PC-9 (cell line): ENCODE measurements at regions not wholly inside any gene's neighbourhood (a gene's known extent, or its start where the extent isn't known, plus 50 kb on each side); places are given as distances from the start of the nearest gene placed in this dataset.

Source experiments
- BruUV-seq: library from RNA; stranded (reverse); fragments of 400-500 nt; replicated peaks from 2 replicates; lab custom pipeline; 2021; lab: Mats Ljungman, UMichigan
- CTCF ChIA-PET: fragments of 300-600 bp; sonication (Branson Sonifier 250); formaldehyde crosslinking; loops from one replicate; lab custom pipeline; 2022; ENCODE audit warnings: antibody characterized with exemption; lab: Charles Lee
- POLR2A ChIA-PET: fragments of 300-600 bp; sonication (Branson Sonifier 250); formaldehyde crosslinking; loops from one replicate; lab custom pipeline; 2022; ENCODE audit warnings: antibody characterized with exemption; ENCODE audit not compliant: unreplicated experiment; lab: Charles Lee
- DNase-seq, 2 experiments: peaks; one replicate each; pipeline versions ENCODE4 v3.0.0 to v3.0.0-alpha.2; 2015 to 2022; ENCODE audit warnings: mixed read lengths in 1 of 2
- H2AFZ ChIP-seq: fragments of 200-600 bp; sonication (generic); 2 replicates; pipeline ENCODE4 v1.8.1; 2017; ENCODE audit warnings: antibody characterized with exemption
- H3F3A ChIP-seq: fragments of 200-600 bp; sonication (generic); 2 replicates; pipeline ENCODE4 v1.8.1; 2017; ENCODE audit warnings: antibody characterized with exemption, mild to moderate bottlenecking, low read depth; ENCODE audit not compliant: insufficient read depth
- H3K27ac ChIP-seq: fragments of 200-600 bp; sonication (generic); 2 replicates; pipeline ENCODE4 v1.6.1; 2016; ENCODE audit warnings: mixed run types
- H3K27me3 ChIP-seq: fragments of 200-600 bp; sonication (generic); 2 replicates; pipeline ENCODE4 v1.6.1; 2016; ENCODE audit warnings: low read depth, mixed run types; ENCODE audit not compliant: insufficient read depth
- H3K36me3 ChIP-seq: fragments of 200-600 bp; sonication (generic); 2 replicates; pipeline ENCODE4 v1.6.1; 2016; ENCODE audit warnings: low read depth, mixed run types
- H3K4me1 ChIP-seq: fragments of 200-600 bp; sonication (generic); replicated peaks from 2 replicates; pipeline ENCODE4 v1.6.1; 2016; ENCODE audit warnings: mixed run types; ENCODE audit not compliant: insufficient read depth
- H3K4me2 ChIP-seq: fragments of 200-600 bp; sonication (generic); 2 replicates; pipeline ENCODE4 v1.6.1; 2017; ENCODE audit warnings: mixed run types
- H3K4me3 ChIP-seq: fragments of 200-600 bp; sonication (generic); 2 replicates; pipeline ENCODE4 v1.6.1; 2016; ENCODE audit warnings: mixed run types
- H3K79me2 ChIP-seq: fragments of 200-600 bp; sonication (generic); 2 replicates; pipeline ENCODE4 v1.6.1; 2017; ENCODE audit warnings: low read depth, mixed run types
- H3K9me2 ChIP-seq: fragments of 200-600 bp; sonication (generic); 2 replicates; pipeline ENCODE4 v1.8.1; 2017; ENCODE audit warnings: mild to moderate bottlenecking; ENCODE audit not compliant: insufficient read depth
- H3K9me3 ChIP-seq: fragments of 200-600 bp; sonication (generic); 2 replicates; pipeline ENCODE4 v1.8.1; 2016; ENCODE audit warnings: low read depth; ENCODE audit not compliant: insufficient read depth
- H4K20me1 ChIP-seq: fragments of 200-600 bp; sonication (generic); 2 replicates; pipeline ENCODE4 v1.8.1; 2017; ENCODE audit not compliant: insufficient read depth
- EZH2 ChIP-seq: fragments of 200-600 bp; sonication (generic); IDR thresholded peaks from 2 replicates; pipeline ENCODE4 v1.8.0; 2017; ENCODE audit warnings: antibody characterized with exemption, low read depth
- intact Hi-C: fragments of 100-400 bp; cut with micrococcal nuclease; formaldehyde crosslinking; loops from one replicate; pipeline ENCODE4 v1.10.0; 2022; ENCODE audit not compliant: unreplicated experiment
- TF ChIP-seq, protein P1 (sequence below): fragments of 200-600 bp; sonication (generic); conservative IDR thresholded peaks from 2 replicates; pipeline ENCODE4 v1.6.1; 2017; ENCODE audit warnings: mixed run types, antibody characterized with exemption, mild to moderate bottlenecking, moderate library complexity

DNA sequence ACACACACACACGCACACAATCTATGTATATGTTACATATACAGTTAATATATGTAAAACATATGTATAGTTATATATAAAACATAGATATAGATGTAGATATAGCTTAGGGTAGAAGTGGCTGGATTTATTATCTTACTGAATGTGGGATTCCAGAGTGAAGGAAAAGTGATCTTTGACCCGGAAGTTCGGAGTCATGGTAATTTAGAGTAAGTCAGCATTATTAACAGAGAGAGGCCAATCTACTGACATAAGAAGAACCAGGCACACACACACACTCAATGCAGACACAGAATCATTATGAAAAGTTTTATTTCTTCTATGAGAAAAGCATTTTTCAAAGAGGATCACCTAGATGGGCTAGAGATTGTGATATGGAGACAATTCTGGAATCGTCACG lies 384.2 kb upstream of the NOVA1 start:
- TF ChIP-seq, protein P1, sequence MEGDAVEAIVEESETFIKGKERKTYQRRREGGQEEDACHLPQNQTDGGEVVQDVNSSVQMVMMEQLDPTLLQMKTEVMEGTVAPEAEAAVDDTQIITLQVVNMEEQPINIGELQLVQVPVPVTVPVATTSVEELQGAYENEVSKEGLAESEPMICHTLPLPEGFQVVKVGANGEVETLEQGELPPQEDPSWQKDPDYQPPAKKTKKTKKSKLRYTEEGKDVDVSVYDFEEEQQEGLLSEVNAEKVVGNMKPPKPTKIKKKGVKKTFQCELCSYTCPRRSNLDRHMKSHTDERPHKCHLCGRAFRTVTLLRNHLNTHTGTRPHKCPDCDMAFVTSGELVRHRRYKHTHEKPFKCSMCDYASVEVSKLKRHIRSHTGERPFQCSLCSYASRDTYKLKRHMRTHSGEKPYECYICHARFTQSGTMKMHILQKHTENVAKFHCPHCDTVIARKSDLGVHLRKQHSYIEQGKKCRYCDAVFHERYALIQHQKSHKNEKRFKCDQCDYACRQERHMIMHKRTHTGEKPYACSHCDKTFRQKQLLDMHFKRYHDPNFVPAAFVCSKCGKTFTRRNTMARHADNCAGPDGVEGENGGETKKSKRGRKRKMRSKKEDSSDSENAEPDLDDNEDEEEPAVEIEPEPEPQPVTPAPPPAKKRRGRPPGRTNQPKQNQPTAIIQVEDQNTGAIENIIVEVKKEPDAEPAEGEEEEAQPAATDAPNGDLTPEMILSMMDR = no peak
- TF ChIP-seq EZH2 = no peak
- Histone ChIP-seq H4K20me1 (no peaks in the 10 kb centered on the region), H3K9me2 (no peaks in the 10 kb centered on the region), H3K4me2 (no peak overlapping the region), H3K79me2 (no peaks in the 10 kb centered on the region), H2AFZ (no peak overlapping the region), H3K27ac (no peak overlapping the region), H3K9me3 (no peaks in the 10 kb centered on the region), H3K4me1 (no peaks in the 10 kb centered on the region), H3K27me3 (no peaks in the 10 kb centered on the region), H3K4me3 (no peak overlapping the region), H3F3A (no peaks in the 10 kb centered on the region), H3K36me3 (no peaks in the 10 kb centered on the region)
- intact Hi-C loops = no loop called here
- no TSS peak for BruUV-seq
- POLR2A ChIA-PET = no interaction called here
- CTCF ChIA-PET = no interaction called here
- no peak for DNase-seq

DNA sequence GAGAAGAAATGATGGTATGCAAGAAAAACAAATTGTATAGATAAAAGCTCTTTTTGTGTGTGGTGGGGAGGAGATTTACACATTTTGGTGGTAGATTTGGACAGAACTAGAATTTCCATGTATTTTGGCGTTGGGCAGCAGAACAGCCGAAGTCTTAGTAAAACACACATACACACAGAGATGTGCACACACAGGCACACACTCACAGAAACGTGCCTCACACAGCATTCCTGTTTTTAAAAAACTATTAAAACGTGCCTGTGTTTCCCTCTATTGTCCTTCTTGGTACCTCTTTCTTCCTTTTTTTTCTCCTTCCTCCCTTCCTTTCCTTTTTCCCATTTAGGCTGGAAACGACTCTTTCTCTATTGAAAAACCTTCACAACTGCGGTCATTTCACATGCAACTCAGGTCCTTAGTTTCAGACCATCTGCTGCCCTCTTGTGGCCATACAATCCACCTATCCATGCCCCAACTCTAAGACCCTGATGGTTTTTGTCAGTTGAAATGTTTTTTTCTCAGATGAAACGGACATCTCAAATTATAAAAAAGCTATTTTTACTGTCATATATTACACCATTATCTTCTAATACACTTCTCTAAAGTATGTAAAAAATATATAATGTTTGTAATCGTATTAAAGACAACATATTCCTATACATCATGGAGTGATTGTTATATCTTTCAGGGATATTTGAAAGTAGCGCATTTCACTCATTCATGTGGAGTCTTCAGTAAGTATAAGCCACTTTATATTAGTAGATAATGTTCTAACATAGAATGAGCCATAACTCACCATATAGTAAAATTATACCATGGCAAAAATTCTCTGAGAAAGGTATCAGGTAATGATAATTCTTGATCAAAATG lies 386.7 kb upstream of the NOVA1 start:
- Histone ChIP-seq H3K79me2 (no peaks in the 10 kb centered on the region), H3K4me2 (no peak overlapping the region), H3K36me3 (no peaks in the 10 kb centered on the region), H3K4me3 (no peak overlapping the region), H3K9me2 (no peaks in the 10 kb centered on the region), H3K27me3 (no peaks in the 10 kb centered on the region), H3K9me3 (no peaks in the 10 kb centered on the region), H4K20me1 (no peaks in the 10 kb centered on the region), H2AFZ (0 out of 2 replicates have a peak overlapping the region, but pooled peaks have one; percentile 69), H3F3A (no peaks in the 10 kb centered on the region), H3K27ac (no peak overlapping the region), H3K4me1 (no peaks in the 10 kb centered on the region)
- DNase-seq = peak in 1 of 2 experiments; percentile 17
- BruUV-seq = no TSS peak
- no peak for TF ChIP-seq EZH2
- TF ChIP-seq, protein P1 = peak; percentile 82
- ChIA-PET CTCF (interaction anchor here (0.6 kb wide), 1 partner anchor 1764 kb away, joined by 3 read pairs; no protein-coding TSS in a partner anchor), POLR2A (no interaction called here)
- intact Hi-C loops = loop anchor here (1.0 kb wide), 1 partner anchor 590 kb away; no protein-coding TSS in a partner anchor

DNA sequence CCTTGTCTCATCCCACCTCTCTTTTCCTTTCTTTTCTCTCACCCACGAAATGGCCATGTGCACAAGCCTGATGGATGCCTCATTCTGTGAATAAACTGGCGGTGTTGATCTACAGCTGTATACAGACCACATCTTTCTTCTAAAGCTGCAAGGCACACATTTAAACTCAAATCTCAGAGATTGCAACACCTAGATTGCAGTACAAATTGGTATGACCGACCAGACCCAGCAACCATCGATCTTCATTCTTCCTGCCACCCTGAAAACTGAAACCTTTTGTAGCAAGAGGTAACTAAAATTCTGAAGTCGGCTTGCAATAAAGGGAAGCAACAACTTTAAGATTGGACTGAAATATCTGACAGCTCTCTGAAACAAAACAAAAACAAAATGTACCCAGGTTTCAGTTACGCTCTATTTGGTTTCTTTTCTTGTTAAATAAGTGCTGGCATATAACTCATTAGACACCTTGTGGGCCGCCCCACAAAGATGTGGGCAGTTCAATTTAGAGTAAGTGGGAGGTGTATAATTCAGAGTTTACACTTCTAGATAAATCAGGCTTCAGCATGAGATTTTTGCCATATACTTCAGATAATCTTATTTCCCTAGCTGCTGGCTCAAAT lies 390.0 kb upstream of the NOVA1 start:
- POLR2A ChIA-PET = no interaction called here
- Histone ChIP-seq H3K4me3 (no peak overlapping the region), H3K79me2 (no peaks in the 10 kb centered on the region), H2AFZ (0 out of 2 replicates have a peak overlapping the region, but pooled peaks have one; percentile 58), H3K9me2 (no peaks in the 10 kb centered on the region), H4K20me1 (no peaks in the 10 kb centered on the region), H3K27ac (no peak overlapping the region), H3K4me2 (no peak overlapping the region), H3K36me3 (no peaks in the 10 kb centered on the region), H3F3A (no peaks in the 10 kb centered on the region), H3K9me3 (no peaks in the 10 kb centered on the region), H3K4me1 (no peaks in the 10 kb centered on the region), H3K27me3 (no peaks in the 10 kb centered on the region)
- CTCF ChIA-PET = no interaction called here
- intact Hi-C loops = no loop called here
- DNase-seq = no peak
- no TSS peak for BruUV-seq
- TF ChIP-seq, protein P1 = no peak
- TF ChIP-seq EZH2 = no peak
